H1 (cell line): ENCODE measurements at regions not wholly inside any gene's neighbourhood (a gene's known extent, or its start where the extent isn't known, plus 50 kb on each side); places are given as distances from the start of the nearest gene placed in this dataset.

Experiments
- CHD2 ChIP-seq: IDR thresholded peaks from 2 replicates; pipeline ENCODE4 v1.6.1; 2012; ENCODE audit warnings: low read length, improper control_type of control experiment
- EP300 ChIP-seq, 2 experiments: IDR thresholded peaks; 1 replicate in 1 of 2; 2 replicates in 1 of 2; pipeline ENCODE4 v1.6.1; 2011 to 2012; ENCODE audit warnings: low read depth in 2 of 2, low read length in 2 of 2, mild to moderate bottlenecking in 2 of 2, borderline replicate concordance in 1 of 2, inconsistent platforms in 1 of 2, moderate library complexity in 1 of 2

DNA sequence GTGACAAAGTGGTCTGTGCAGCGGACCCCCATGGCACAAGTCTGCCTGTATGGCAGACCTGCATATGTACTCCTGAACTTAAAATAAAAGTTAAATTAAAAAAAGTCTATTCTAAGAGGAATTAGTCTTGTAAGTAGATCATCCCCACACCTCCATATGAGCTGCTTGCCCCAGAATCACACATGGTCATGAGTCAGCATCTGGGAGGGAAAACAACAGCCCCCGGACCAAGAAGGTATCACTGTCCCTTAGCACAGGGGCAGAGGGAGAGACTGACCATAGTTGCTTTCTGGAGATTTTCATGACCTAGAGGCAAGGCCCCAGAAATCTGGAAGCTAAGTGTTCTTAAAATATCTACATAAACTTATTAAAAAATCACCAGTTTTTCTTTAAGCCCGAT is 86.6 kb upstream of the PDK4 start (continued):
- no peak for TF ChIP-seq CHD2
- no peak for TF ChIP-seq EP300 (IDR thresholded peaks at IDR 0.05; ENCODE audit: borderline replicate concordance in 1 of 2, low read depth in 2 of 2, low read length in 2 of 2)
